ENCODE measurements at regions not wholly inside any gene's neighbourhood (a gene's known extent, or its start where the extent isn't known, plus 50 kb on each side); places are given as distances from the start of the nearest gene placed in this dataset.

DNA sequence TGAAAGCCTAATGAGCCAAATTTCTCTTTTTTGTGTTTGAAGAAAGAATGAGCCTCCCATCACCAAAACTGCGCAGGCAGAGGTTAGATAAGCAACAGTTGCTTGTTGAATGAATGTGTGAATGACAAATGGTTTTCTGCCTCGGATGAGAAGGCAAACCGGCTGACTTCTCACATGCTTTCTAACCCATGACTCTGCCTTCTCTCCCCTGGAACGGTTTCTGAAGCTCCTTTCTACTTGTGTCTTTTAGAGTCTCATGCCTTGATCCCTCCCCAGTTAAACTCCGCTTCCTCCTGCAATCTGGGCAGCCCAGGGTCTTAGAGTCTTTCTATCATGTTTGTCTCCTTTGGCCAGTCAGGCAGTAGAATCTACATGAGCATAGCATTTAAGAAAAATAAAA, 342.1 kb upstream of the NCAM1 start:
- TF ChIP-seq, protein P1, sequence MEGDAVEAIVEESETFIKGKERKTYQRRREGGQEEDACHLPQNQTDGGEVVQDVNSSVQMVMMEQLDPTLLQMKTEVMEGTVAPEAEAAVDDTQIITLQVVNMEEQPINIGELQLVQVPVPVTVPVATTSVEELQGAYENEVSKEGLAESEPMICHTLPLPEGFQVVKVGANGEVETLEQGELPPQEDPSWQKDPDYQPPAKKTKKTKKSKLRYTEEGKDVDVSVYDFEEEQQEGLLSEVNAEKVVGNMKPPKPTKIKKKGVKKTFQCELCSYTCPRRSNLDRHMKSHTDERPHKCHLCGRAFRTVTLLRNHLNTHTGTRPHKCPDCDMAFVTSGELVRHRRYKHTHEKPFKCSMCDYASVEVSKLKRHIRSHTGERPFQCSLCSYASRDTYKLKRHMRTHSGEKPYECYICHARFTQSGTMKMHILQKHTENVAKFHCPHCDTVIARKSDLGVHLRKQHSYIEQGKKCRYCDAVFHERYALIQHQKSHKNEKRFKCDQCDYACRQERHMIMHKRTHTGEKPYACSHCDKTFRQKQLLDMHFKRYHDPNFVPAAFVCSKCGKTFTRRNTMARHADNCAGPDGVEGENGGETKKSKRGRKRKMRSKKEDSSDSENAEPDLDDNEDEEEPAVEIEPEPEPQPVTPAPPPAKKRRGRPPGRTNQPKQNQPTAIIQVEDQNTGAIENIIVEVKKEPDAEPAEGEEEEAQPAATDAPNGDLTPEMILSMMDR (IDR thresholded peaks at IDR 0.05) = no peak
- TF ChIP-seq POLR2A (IDR thresholded peaks at IDR 0.05) = no peak

Measured in testis (tissue), 2 donors.